Fibroblast of skin of left quadriceps (primary cell): ENCODE measurements at regions not wholly inside any gene's neighbourhood (a gene's known extent, or its start where the extent isn't known, plus 50 kb on each side); places are given as distances from the start of the nearest gene placed in this dataset.

Experiments
- DNase-seq, 2 experiments: peaks; one replicate each; pipeline ENCODE4 v3.0.0-alpha.2; 2013; ENCODE audit warnings: low read depth in 2 of 2

GRCh38 chr21:39022863-39023693, 160.2 kb downstream of the PSMG1 start:
- DNase-seq: no peak

GRCh38 chr21:39022466-39022862, 160.8 kb downstream of the PSMG1 start:
- no peak for DNase-seq

GRCh38 chr21:39022035-39022434, 161.2 kb downstream of the PSMG1 start:
- no peak for DNase-seq

- no peak for DNase-seq
Observed at GRCh38 chr21:39021478-39021832, 161.8 kb downstream of the PSMG1 start.

- peak; percentile 40 to 45 for DNase-seq
Observed at GRCh38 chr21:39020751-39021477, 162.3 kb downstream of the PSMG1 start.

- no peak for DNase-seq
Observed at GRCh38 chr21:39018730-39019129, 164.5 kb downstream of the PSMG1 start.

- no peak for DNase-seq
Observed at GRCh38 chr21:39016740-39017315, 166.4 kb downstream of the PSMG1 start.

- peak; percentile 92 to 93 for DNase-seq
Observed at GRCh38 chr21:39014747-39015146, 168.5 kb downstream of the PSMG1 start.

- no peak for DNase-seq
Observed at GRCh38 chr21:39012326-39013230, 170.7 kb downstream of the PSMG1 start.

- no peak for DNase-seq
Observed at GRCh38 chr21:39011911-39012310, 171.3 kb downstream of the PSMG1 start.

GRCh38 chr21:39010629-39011404, 172.4 kb downstream of the PSMG1 start:
- no peak for DNase-seq

- no peak for DNase-seq
Observed at GRCh38 chr21:39009587-39010225, 173.5 kb downstream of the PSMG1 start.

- no peak for DNase-seq
Observed at GRCh38 chr21:39007985-39008384, 175.3 kb downstream of the PSMG1 start.

GRCh38 chr21:39007532-39007931, 175.7 kb downstream of the PSMG1 start:
- no peak for DNase-seq

- DNase-seq: no peak
Observed at GRCh38 chr21:39006571-39007311, 176.5 kb downstream of the PSMG1 start.

GRCh38 chr21:39005502-39005787, 177.8 kb downstream of the PSMG1 start:
- no peak for DNase-seq

GRCh38 chr21:39004634-39005501, 178.4 kb downstream of the PSMG1 start:
- no peak for DNase-seq

- no peak for DNase-seq
Observed at GRCh38 chr21:39003982-39004633, 179.1 kb downstream of the PSMG1 start.

- DNase-seq: no peak
Observed at GRCh38 chr21:39001341-39001740, 181.9 kb downstream of the PSMG1 start.
